ENCODE measurements at regions not wholly inside any gene's neighbourhood (a gene's known extent, or its start where the extent isn't known, plus 50 kb on each side); places are given as distances from the start of the nearest gene placed in this dataset.
A peak's percentile ranks its signal among the peaks of the same experiment; 100 is the strongest.
"Not testable (repeated sequence)": the region's sequence is repeated elsewhere in the genome, so short reads cannot be mapped to it uniquely, and the experiment has no call there.

GRCh38 chr3:157582637-157582973 lies 79.4 kb upstream of the VEPH1 start:
- H3K27ac ChIP-seq (ENCODE audit: low read depth in 1 of 2, low read length in 2 of 2) = no peak overlapping the region
- intact Hi-C loops (cut with DNase I) = no loop called here
- 92 to 94% methylated on average over 3 of the region's 3 CpGs for WGBS, 2 donors
- no peaks in the 10 kb centered on the region for H3K36me3 ChIP-seq (ENCODE audit: control insufficient read depth in 1 of 2, insufficient read depth in 2 of 2, low read length in 1 of 2)
- ATAC-seq (ENCODE audit: low FRiP score) (no peak), DNase-seq (no peak)
- H3K4me1 ChIP-seq (ENCODE audit: control insufficient read depth in 1 of 2, insufficient read depth in 2 of 2, low read length in 2 of 2) = no peaks in the 10 kb centered on the region
- H3K4me3 ChIP-seq (ENCODE audit: low read length in 2 of 2) = no peak overlapping the region
- no peaks in the 10 kb centered on the region for H3K9me3 ChIP-seq (ENCODE audit: control insufficient read depth, low read length)
- H3K27me3 ChIP-seq (ENCODE audit: control insufficient read depth in 1 of 2, insufficient read depth in 2 of 2, low read length in 1 of 2) = no peaks in the 10 kb centered on the region

DNA sequence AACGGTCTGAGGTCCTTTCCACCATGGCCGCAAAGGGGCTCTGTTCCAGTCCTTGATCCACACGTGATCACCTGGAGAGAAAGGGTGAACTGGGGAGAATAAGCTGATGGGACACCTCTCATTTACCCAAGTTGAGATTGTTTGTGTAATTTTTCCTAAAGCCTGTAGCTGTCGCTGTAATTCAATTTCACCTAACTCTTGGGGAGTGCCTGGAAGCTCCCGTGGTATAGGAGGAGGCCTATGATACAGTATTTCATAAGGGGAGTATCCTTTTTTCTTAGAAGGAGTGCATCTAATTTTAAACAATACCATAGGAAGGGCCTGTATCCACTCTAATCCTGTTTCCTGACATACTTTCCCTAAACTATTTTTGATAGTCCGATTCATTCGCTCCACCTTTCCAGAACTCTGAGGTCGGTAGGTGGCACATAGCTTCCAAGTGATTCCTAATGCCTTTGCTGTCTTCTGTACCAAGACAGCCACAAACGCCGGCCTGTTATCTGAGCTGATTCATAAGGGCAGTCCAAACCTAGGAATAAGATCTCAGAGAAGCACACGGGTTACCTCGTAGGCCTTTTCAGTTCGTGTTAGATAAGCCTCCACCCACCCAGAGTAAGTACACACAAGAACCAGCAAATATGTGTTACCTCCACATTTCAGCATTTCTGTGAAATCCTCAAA lies 78.9 kb upstream of the VEPH1 start:
- H3K4me1 ChIP-seq (ENCODE audit: control insufficient read depth in 1 of 2, insufficient read depth in 2 of 2, low read length in 2 of 2); DNase-seq; H3K4me3 ChIP-seq (ENCODE audit: low read length in 2 of 2); H3K36me3 ChIP-seq (ENCODE audit: control insufficient read depth in 1 of 2, insufficient read depth in 2 of 2, low read length in 1 of 2); H3K9me3 ChIP-seq (ENCODE audit: control insufficient read depth, low read length); ATAC-seq (ENCODE audit: low FRiP score); H3K27me3 ChIP-seq (ENCODE audit: control insufficient read depth in 1 of 2, insufficient read depth in 2 of 2, low read length in 1 of 2); H3K27ac ChIP-seq (ENCODE audit: low read depth in 1 of 2, low read length in 2 of 2); intact Hi-C loops (cut with DNase I): not testable (repeated sequence)
- 78 to 82% methylated on average over 13 of the region's 13 CpGs for WGBS, 2 donors

DNA sequence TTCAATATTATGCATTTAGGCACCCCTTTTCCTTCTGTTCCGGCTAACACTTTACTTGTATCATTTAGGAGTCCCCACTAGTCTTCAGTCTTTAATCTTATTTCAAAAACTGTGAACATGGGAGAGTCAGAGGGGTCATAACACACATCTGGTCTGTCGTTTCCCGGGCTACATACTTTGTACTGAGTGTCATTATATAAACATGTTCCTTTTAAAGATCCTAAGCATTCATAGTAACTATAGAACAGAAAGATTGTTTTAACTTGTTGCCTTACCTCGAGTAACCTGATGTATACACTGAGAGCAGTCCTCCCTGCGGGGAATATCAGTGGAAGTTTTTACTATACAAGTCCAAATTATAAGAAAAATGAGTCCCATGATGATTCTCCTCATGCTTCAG lies 78.2 kb upstream of the VEPH1 start:
- no peak overlapping the region for H3K4me3 ChIP-seq (ENCODE audit: low read length in 2 of 2)
- H3K27ac ChIP-seq (ENCODE audit: low read depth in 1 of 2, low read length in 2 of 2) = no peak overlapping the region
- H3K4me1 ChIP-seq (ENCODE audit: control insufficient read depth in 1 of 2, insufficient read depth in 2 of 2, low read length in 2 of 2) = no peaks in the 10 kb centered on the region
- no peaks in the 10 kb centered on the region for H3K36me3 ChIP-seq (ENCODE audit: control insufficient read depth in 1 of 2, insufficient read depth in 2 of 2, low read length in 1 of 2)
- ATAC-seq (ENCODE audit: low FRiP score) (no peak), DNase-seq (no peak)
- no peaks in the 10 kb centered on the region for H3K9me3 ChIP-seq (ENCODE audit: control insufficient read depth, low read length)
- 14 to 37% methylated on average over 5 of the region's 5 CpGs for WGBS, 2 donors
- intact Hi-C loops (cut with DNase I) = no loop called here
- H3K27me3 ChIP-seq (ENCODE audit: control insufficient read depth in 1 of 2, insufficient read depth in 2 of 2, low read length in 1 of 2) = no peaks in the 10 kb centered on the region

DNA sequence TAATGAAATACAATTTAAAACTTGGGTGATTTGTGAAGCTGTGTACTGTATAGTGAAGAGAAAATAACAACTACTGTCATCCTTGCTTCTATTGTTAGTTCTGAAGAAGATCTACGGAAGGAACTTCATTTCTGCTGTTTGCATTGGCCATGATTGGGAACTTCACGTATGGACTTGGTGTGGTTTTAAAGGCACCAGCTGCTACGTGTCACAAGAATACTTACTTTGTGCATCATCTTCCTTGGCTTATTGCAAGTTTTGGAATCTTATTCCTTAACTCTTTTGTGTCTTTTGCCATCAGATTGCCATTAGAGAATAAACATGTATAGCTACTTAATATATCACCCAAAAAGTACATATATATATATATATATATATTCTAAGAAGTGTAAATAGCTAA lies 75.0 kb upstream of the VEPH1 start:
- DNase-seq (no peak), ATAC-seq (ENCODE audit: low FRiP score) (no peak)
- Histone ChIP-seq H3K27ac (ENCODE audit: low read depth in 1 of 2, low read length in 2 of 2) (no peak overlapping the region), H3K27me3 (ENCODE audit: control insufficient read depth in 1 of 2, insufficient read depth in 2 of 2, low read length in 1 of 2) (no peaks in the 10 kb centered on the region), H3K4me1 (ENCODE audit: control insufficient read depth in 1 of 2, insufficient read depth in 2 of 2, low read length in 2 of 2) (no peaks in the 10 kb centered on the region), H3K9me3 (ENCODE audit: control insufficient read depth, low read length) (no peaks in the 10 kb centered on the region), H3K4me3 (ENCODE audit: low read length in 2 of 2) (no peak overlapping the region), H3K36me3 (ENCODE audit: control insufficient read depth in 1 of 2, insufficient read depth in 2 of 2, low read length in 1 of 2) (no peaks in the 10 kb centered on the region)
- 50 to 61% methylated on average over 3 of the region's 3 CpGs for WGBS, 2 donors
- intact Hi-C loops (cut with DNase I) = loop anchor here in 1 of 2 donors (10.0 kb wide), 1 partner anchor 373 kb away; no protein-coding TSS in a partner anchor

DNA sequence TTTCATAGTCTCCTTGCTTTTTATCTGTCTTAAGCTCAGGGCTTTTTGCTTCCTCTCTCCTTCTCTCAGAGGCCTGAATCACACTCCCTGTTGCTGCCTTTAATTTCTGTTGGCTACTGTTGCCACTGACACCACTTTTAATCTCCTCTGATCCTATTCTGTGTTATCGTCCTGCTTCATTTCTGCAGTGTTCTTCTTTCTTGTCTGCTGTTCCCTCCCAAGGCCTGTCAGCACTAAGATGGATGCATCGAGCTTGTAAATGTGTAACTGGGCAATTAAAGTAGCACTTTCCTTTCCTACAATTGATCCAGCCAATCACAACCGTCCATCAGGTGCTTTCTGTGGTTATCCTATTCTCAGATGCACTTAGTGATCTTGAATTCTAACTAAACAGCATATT lies 71.3 kb upstream of the VEPH1 start:
- intact Hi-C loops (cut with DNase I) = loop anchor here in 1 of 2 donors (5.0 to 10.0 kb wide), 2 partner anchors 42 to 370 kb away; no protein-coding TSS in a partner anchor
- 66 to 71% methylated on average over 3 of the region's 3 CpGs for WGBS, 2 donors

DNA sequence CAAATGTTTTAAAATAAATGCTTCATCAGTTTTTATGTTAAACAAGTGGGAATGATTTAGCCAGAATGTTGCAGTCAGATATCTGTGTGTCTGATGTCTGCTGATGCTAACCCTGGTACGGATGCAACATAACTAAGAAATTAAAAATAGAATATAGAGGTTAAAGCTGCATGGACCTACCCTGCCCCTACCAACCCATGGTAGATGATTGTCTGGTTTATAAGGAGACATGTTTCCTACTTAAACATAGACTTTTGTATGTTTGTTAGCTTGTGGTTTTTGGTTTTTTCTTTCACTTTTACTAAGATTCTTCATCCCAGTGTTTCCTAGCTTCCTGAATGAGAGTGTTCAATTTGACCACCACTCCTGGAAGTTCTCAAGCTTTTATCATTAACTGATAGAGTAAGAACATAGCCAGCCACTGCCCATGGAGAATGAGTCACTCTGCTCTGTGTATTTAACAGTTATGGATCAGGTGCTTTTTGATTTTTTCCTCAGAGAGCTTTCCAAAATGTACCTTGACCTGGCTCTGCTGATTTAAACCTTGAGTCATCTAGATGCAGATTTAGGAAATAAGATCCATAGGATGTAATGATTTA lies 70.7 kb upstream of the VEPH1 start:
- H3K4me3 ChIP-seq (ENCODE audit: low read length in 2 of 2) = no peak overlapping the region
- no peaks in the 10 kb centered on the region for H3K9me3 ChIP-seq (ENCODE audit: control insufficient read depth, low read length)
- 41 to 48% methylated on average over 1 of the region's 1 CpG for WGBS, 2 donors
- no peak for DNase-seq
- H3K27me3 ChIP-seq (ENCODE audit: control insufficient read depth in 1 of 2, insufficient read depth in 2 of 2, low read length in 1 of 2) = no peaks in the 10 kb centered on the region
- no peak overlapping the region for H3K27ac ChIP-seq (ENCODE audit: low read depth in 1 of 2, low read length in 2 of 2)
- no peaks in the 10 kb centered on the region for H3K4me1 ChIP-seq (ENCODE audit: control insufficient read depth in 1 of 2, insufficient read depth in 2 of 2, low read length in 2 of 2)
- ATAC-seq (ENCODE audit: low FRiP score) = no peak
- intact Hi-C loops (cut with DNase I) = loop anchor here in 1 of 2 donors (5.0 to 10.0 kb wide), 2 partner anchors 42 to 369 kb away; no protein-coding TSS in a partner anchor
- no peaks in the 10 kb centered on the region for H3K36me3 ChIP-seq (ENCODE audit: control insufficient read depth in 1 of 2, insufficient read depth in 2 of 2, low read length in 1 of 2)

More for the DNA sequence above, 71.3 kb upstream of the VEPH1 start:
- Histone ChIP-seq H3K36me3 (ENCODE audit: control insufficient read depth in 1 of 2, insufficient read depth in 2 of 2, low read length in 1 of 2) (no peaks in the 10 kb centered on the region), H3K4me3 (ENCODE audit: low read length in 2 of 2) (no peak overlapping the region), H3K27me3 (ENCODE audit: control insufficient read depth in 1 of 2, insufficient read depth in 2 of 2, low read length in 1 of 2) (no peaks in the 10 kb centered on the region), H3K4me1 (ENCODE audit: control insufficient read depth in 1 of 2, insufficient read depth in 2 of 2, low read length in 2 of 2) (no peaks in the 10 kb centered on the region), H3K9me3 (ENCODE audit: control insufficient read depth, low read length) (no peaks in the 10 kb centered on the region), H3K27ac (ENCODE audit: low read depth in 1 of 2, low read length in 2 of 2) (no peak overlapping the region)
- no peak for DNase-seq
- ATAC-seq (ENCODE audit: low FRiP score) = no peak

- ATAC-seq (ENCODE audit: low FRiP score) (peak; percentile 46), DNase-seq (no peak)
- no peaks in the 10 kb centered on the region for H3K9me3 ChIP-seq (ENCODE audit: control insufficient read depth, low read length)
- no peaks in the 10 kb centered on the region for H3K4me1 ChIP-seq (ENCODE audit: control insufficient read depth in 1 of 2, insufficient read depth in 2 of 2, low read length in 2 of 2)
- intact Hi-C loops (cut with DNase I) = loop anchor here in 1 of 2 donors (5.0 to 10.0 kb wide), 2 partner anchors 41 to 368 kb away; no protein-coding TSS in a partner anchor
- H3K4me3 ChIP-seq (ENCODE audit: low read length in 2 of 2) = no peak overlapping the region
- WGBS, 2 donors = 51 to 66% methylated on average over 1 of the region's 1 CpG
- no peaks in the 10 kb centered on the region for H3K27me3 ChIP-seq (ENCODE audit: control insufficient read depth in 1 of 2, insufficient read depth in 2 of 2, low read length in 1 of 2)
- H3K27ac ChIP-seq (ENCODE audit: low read depth in 1 of 2, low read length in 2 of 2) = no peak overlapping the region
- H3K36me3 ChIP-seq (ENCODE audit: control insufficient read depth in 1 of 2, insufficient read depth in 2 of 2, low read length in 1 of 2) = no peaks in the 10 kb centered on the region
These were observed 70.1 kb upstream of the VEPH1 start for GRCh38 chr3:157573281-157573680.

DNA sequence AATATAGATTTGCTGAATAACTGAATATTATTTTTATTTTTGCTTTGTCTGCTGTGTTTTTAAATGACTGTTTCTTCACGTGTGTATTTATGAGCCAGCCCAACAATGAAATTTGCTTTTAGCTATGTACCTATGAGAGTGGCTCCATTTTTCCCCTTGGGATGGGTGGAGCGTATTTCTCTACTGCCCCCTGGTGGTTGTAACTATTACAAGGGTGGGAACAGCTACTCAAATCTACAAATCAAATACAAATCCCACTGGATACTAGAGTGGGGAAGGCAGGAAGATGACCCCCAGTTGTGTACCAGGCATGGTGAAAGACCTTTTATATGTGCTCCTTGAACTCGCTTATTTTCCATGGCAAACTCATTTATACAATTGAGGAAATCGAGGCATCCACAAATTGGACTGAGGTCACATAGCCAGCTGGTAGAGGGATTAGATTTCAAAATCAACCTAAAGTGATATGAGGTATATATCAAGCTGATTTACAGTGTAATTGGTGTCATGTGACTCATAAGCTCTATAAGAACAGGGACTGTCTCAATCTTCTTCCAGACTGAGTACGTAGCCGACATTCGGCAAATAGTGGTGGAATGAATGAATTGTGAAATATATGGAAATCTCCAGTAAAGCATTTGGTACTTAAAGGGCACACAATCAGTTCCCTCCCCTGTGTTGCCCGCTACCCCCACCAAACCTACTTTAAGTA lies 69.5 kb upstream of the VEPH1 start:
- no peaks in the 10 kb centered on the region for H3K36me3 ChIP-seq (ENCODE audit: control insufficient read depth in 1 of 2, insufficient read depth in 2 of 2, low read length in 1 of 2)
- no peaks in the 10 kb centered on the region for H3K4me1 ChIP-seq (ENCODE audit: control insufficient read depth in 1 of 2, insufficient read depth in 2 of 2, low read length in 2 of 2)
- no peak for DNase-seq
- H3K27me3 ChIP-seq (ENCODE audit: control insufficient read depth in 1 of 2, insufficient read depth in 2 of 2, low read length in 1 of 2) = no peaks in the 10 kb centered on the region
- H3K27ac ChIP-seq (ENCODE audit: low read depth in 1 of 2, low read length in 2 of 2) = no peak overlapping the region
- 61 to 65% methylated on average over 8 of the region's 8 CpGs for WGBS, 2 donors
- H3K9me3 ChIP-seq (ENCODE audit: control insufficient read depth, low read length) = no peaks in the 10 kb centered on the region
- H3K4me3 ChIP-seq (ENCODE audit: low read length in 2 of 2) = no peak overlapping the region
- intact Hi-C loops (cut with DNase I) = loop anchor here (1.0 to 10.0 kb wide), 3 partner anchors 39 to 368 kb away; no protein-coding TSS in a partner anchor
- ATAC-seq (ENCODE audit: low FRiP score) = no peak

Measured in aorta (tissue), 5 donors.